ENCODE measurements at regions not wholly inside any gene's neighbourhood (a gene's known extent, or its start where the extent isn't known, plus 50 kb on each side); places are given as distances from the start of the nearest gene placed in this dataset.

DNA sequence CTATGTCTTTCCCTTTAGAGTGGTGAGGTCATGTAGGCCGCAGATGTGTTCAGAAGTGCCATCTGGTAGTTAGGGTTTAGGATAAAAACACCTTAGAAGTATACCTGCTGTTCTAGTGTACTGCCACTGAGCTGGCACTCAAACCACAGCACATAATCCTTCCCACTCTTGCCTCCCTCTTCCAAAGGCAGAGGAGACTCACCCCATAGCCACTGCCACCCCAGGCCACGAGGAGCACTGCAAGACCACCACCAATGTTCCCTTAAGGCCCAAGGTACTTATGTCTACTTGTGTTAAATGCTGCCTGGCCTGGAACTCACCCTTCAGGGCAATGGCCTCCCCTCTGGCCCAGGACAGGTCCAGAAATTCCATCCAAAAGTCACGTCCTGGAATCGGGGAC, 379.5 kb upstream of the EDIL3 start:
- TF ChIP-seq, protein P1, sequence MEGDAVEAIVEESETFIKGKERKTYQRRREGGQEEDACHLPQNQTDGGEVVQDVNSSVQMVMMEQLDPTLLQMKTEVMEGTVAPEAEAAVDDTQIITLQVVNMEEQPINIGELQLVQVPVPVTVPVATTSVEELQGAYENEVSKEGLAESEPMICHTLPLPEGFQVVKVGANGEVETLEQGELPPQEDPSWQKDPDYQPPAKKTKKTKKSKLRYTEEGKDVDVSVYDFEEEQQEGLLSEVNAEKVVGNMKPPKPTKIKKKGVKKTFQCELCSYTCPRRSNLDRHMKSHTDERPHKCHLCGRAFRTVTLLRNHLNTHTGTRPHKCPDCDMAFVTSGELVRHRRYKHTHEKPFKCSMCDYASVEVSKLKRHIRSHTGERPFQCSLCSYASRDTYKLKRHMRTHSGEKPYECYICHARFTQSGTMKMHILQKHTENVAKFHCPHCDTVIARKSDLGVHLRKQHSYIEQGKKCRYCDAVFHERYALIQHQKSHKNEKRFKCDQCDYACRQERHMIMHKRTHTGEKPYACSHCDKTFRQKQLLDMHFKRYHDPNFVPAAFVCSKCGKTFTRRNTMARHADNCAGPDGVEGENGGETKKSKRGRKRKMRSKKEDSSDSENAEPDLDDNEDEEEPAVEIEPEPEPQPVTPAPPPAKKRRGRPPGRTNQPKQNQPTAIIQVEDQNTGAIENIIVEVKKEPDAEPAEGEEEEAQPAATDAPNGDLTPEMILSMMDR (IDR thresholded peaks at IDR 0.05) = no peak
- no peak for TF ChIP-seq POLR2A (IDR thresholded peaks at IDR 0.05)

Data from heart left ventricle (tissue), 13 donors.